HCT116 (cell line): ENCODE measurements at regions not wholly inside any gene's neighbourhood (a gene's known extent, or its start where the extent isn't known, plus 50 kb on each side); places are given as distances from the start of the nearest gene placed in this dataset.

ENCODE experiments used
- CTCF ChIP-seq, 3 experiments: fragments of 200-600 bp in 1 of 3; sonication (generic) in 1 of 3; IDR thresholded peaks in 2 of 3; conservative IDR thresholded peaks in 1 of 3; 2 replicates each; pipeline ENCODE4 v1.5.1; 2012 to 2017; ENCODE audit warnings: low read depth in 2 of 3, low read length in 2 of 3, antibody characterized with exemption in 1 of 3, borderline replicate concordance in 1 of 3, control low read depth in 1 of 3, mild to moderate bottlenecking in 1 of 3, mixed read lengths in 1 of 3, mixed run types in 1 of 3, moderate library complexity in 1 of 3; ENCODE audit not compliant: insufficient read depth in 1 of 3
- POLR2A ChIP-seq: IDR thresholded peaks from 2 replicates; pipeline ENCODE4 v1.7.0; 2011; ENCODE audit warnings: borderline replicate concordance; ENCODE audit not compliant: insufficient read depth, insufficient read length; ENCODE audit errors: extremely low read depth
- POLR2AphosphoS5 ChIP-seq: IDR thresholded peaks from 2 replicates; pipeline ENCODE4 v1.6.1; 2011; ENCODE audit warnings: mild to moderate bottlenecking, low read depth, low read length, moderate library complexity
- SRF ChIP-seq: IDR thresholded peaks from 2 replicates; pipeline ENCODE4 v1.6.1; 2012; ENCODE audit warnings: low read depth
- ZFX ChIP-seq: fragments of 450-650 bp; IDR thresholded peaks from 2 replicates; pipeline ENCODE4 v1.6.1; 2017
- ZNF274 ChIP-seq: fragments of 200-500 bp; sonication (Bioruptor generic); IDR thresholded peaks from 2 replicates; pipeline ENCODE4 v1.6.1; 2014; ENCODE audit warnings: mild to moderate bottlenecking, low read depth, low read length, inconsistent platforms

- TF ChIP-seq ZFX (no peak), POLR2AphosphoS5 (no peak), POLR2A (no peak), CTCF (IDR thresholded peaks at IDR 0.05 in 2 of 3, conservative IDR thresholded peaks at IDR 0.05 in 1 of 3; ENCODE audit: borderline replicate concordance in 1 of 3, insufficient read depth in 1 of 3, low read depth in 2 of 3, low read length in 2 of 3) (no peak), ZNF274 (no peak), SRF (no peak)
Measured at GRCh38 chr12:77640356-77640755, 190.3 kb upstream of the NAV3 start.
